NT2/D1 (cell line): ENCODE measurements at regions not wholly inside any gene's neighbourhood (a gene's known extent, or its start where the extent isn't known, plus 50 kb on each side); places are given as distances from the start of the nearest gene placed in this dataset.
"Not testable (repeated sequence)": the region's sequence is repeated elsewhere in the genome, so short reads cannot be mapped to it uniquely, and the experiment has no call there.

Experiments used
- DNase-seq: peaks from one replicate; pipeline ENCODE4 v3.0.0-alpha.2; 2011; ENCODE audit warnings: low read depth, low spot score
- H3K27me3 ChIP-seq: 2 replicates; pipeline ENCODE4 v1.6.0; 2011; ENCODE audit warnings: mild to moderate bottlenecking; ENCODE audit not compliant: insufficient read length, insufficient read depth
- H3K36me3 ChIP-seq: 2 replicates; pipeline ENCODE4 v1.6.1; 2011; ENCODE audit warnings: mild to moderate bottlenecking, low read length, mixed read lengths; ENCODE audit not compliant: insufficient read depth, insufficient read length
- H3K4me1 ChIP-seq: 2 replicates; pipeline ENCODE4 v1.5.1; 2011; ENCODE audit not compliant: insufficient read depth, insufficient read length
- H3K4me3 ChIP-seq: 2 replicates; pipeline ENCODE4 v1.5.1; 2011; ENCODE audit warnings: low read depth; ENCODE audit not compliant: insufficient read length
- H3K9ac ChIP-seq: 2 replicates; pipeline ENCODE4 v1.6.0; 2011; ENCODE audit warnings: low read depth; ENCODE audit not compliant: insufficient read length
- H3K9me3 ChIP-seq: 2 replicates; pipeline ENCODE4 v1.5.1; 2011; ENCODE audit warnings: mild to moderate bottlenecking, low read length; ENCODE audit not compliant: insufficient read depth
- SUZ12 ChIP-seq: IDR thresholded peaks from 2 replicates; pipeline ENCODE4 v1.6.1; 2011; ENCODE audit not compliant: insufficient read length, insufficient read depth; ENCODE audit errors: extremely low read depth
- YY1 ChIP-seq: IDR thresholded peaks from 2 replicates; pipeline ENCODE4 v1.6.1; 2011; ENCODE audit not compliant: insufficient read length, insufficient read depth
- ZNF274 ChIP-seq: IDR thresholded peaks from 2 replicates; pipeline ENCODE4 v1.6.1; 2011; ENCODE audit warnings: mild to moderate bottlenecking, low read depth, low read length

DNA sequence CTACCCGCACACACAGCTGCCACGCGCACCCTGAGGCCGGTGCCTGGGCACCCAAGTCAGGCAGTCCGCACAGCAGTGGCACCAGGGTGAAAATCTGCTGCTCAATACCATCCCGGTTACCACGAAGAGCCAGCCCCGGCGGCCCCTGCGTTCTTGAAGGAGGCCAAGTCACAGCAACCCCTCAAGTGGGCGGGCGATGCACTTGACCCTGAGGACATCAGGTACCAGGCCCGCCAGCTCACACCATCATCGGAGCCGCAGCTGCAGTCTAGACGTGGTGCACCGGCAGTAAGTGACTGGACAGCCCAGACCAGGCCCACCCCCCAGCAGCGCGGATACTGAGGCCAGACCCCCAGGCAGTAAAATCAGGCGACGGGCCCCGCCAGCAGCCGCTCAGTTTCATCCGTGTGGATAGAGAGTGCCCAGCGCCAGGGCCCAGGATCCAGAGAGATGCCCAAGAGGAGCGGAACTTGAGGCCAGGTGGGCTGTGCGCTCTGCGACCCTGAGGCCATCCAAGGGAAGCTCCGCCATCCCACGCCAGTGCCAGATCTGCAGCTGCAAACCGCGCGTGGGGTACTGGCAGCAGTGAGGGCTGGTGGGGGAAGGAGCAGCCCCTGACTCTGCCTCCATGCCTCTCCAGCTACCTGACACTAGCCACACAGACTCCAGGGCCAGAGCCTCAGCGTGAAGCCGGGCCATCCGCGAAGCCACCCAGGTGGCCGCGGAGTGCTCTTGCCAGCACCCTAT is 1214.2 kb downstream of the FOXD4L5 start:
- not testable (repeated sequence) for H3K9ac ChIP-seq, H3K36me3 ChIP-seq, DNase-seq, H3K9me3 ChIP-seq, H3K27me3 ChIP-seq, H3K4me1 ChIP-seq, H3K4me3 ChIP-seq

DNA sequence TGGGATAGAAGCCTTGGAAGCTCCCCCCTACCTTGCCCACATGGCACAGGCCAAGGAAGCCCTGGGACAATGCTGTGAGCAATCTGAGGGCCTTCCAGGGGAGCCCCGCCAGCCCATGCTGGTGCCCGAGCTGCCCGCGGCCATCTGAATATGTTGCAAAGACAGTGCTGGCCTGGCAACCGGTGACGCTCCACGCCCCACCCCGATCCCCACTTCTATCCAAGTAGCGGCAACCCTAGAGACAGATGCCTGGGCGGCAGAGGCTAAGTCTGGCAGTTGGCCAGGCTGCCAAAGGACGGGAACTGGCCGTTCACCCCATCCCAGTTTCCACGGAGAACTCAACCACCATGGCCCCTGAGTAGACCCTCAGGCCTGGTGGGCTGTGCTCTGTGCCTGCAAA is 1214.9 kb downstream of the FOXD4L5 start:
- H3K27me3 ChIP-seq, H3K4me3 ChIP-seq, H3K9ac ChIP-seq, DNase-seq, H3K9me3 ChIP-seq, H3K36me3 ChIP-seq, H3K4me1 ChIP-seq: not testable (repeated sequence)

DNA sequence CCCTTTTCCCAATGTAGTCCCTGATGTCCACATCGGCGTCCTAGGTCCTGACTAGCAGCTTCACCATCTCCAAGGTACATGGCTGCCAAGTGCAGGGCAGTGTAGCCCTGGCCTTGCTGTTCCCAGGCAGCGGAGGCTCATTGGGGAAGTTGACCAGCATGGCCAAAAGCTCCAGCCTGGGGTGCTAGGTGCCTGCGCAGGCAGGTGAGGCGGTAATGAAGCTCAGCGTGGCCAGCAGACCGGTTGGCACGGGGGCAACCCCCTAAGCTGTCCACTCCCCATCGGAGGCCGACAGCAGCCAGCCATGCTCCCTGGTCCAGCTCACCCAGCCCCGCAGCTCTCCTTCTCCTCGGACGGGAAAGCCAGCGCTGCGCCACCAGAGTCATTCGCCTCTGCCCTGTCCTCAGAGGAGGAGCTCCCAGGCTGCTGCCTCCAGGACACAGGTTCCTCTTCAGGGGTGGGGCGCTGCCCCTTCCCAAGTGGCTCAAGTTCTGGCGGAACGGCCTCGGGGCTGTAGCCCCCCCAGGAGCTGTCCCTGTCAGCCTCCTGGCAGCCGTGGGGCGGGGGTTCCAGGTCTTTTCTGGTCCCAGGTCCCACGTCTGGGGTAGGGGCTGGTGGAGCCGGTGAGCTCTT is 1218.2 kb downstream of the FOXD4L5 start:
- TF ChIP-seq YY1 (no peak), ZNF274 (no peak), SUZ12 (no peak)
- Histone ChIP-seq H3K27me3 (no peaks in the 10 kb centered on the region), H3K36me3 (no peaks in the 10 kb centered on the region), H3K4me3 (no peak overlapping the region), H3K4me1 (no peaks in the 10 kb centered on the region), H3K9me3 (no peaks in the 10 kb centered on the region), H3K9ac (no peak overlapping the region)
- DNase-seq = no peak

- Histone ChIP-seq H3K27me3 (no peaks in the 10 kb centered on the region), H3K36me3 (no peaks in the 10 kb centered on the region), H3K9me3 (no peaks in the 10 kb centered on the region), H3K4me3 (no peak overlapping the region), H3K9ac (no peak overlapping the region), H3K4me1 (no peaks in the 10 kb centered on the region)
- DNase-seq = no peak
- TF ChIP-seq YY1 = no peak
- TF ChIP-seq ZNF274 = no peak
- TF ChIP-seq SUZ12 = no peak
Measured at GRCh38 chr9:64061013-64061627, 1223.9 kb downstream of the FOXD4L5 start.

- H3K9ac ChIP-seq, H3K27me3 ChIP-seq, H3K9me3 ChIP-seq, H3K36me3 ChIP-seq, H3K4me3 ChIP-seq, DNase-seq, H3K4me1 ChIP-seq: not testable (repeated sequence)
Measured at GRCh38 chr9:64058070-64058469, 1226.9 kb downstream of the FOXD4L5 start.

- Histone ChIP-seq H3K9me3 (no peaks in the 10 kb centered on the region), H3K4me1 (no peaks in the 10 kb centered on the region), H3K36me3 (no peaks in the 10 kb centered on the region), H3K4me3 (no peak overlapping the region), H3K9ac (no peak overlapping the region), H3K27me3 (no peaks in the 10 kb centered on the region)
- DNase-seq = no peak
- TF ChIP-seq YY1 = no peak
- no peak for TF ChIP-seq SUZ12
- TF ChIP-seq ZNF274 = no peak
Measured at GRCh38 chr9:64057553-64057952, 1227.5 kb downstream of the FOXD4L5 start.

DNA sequence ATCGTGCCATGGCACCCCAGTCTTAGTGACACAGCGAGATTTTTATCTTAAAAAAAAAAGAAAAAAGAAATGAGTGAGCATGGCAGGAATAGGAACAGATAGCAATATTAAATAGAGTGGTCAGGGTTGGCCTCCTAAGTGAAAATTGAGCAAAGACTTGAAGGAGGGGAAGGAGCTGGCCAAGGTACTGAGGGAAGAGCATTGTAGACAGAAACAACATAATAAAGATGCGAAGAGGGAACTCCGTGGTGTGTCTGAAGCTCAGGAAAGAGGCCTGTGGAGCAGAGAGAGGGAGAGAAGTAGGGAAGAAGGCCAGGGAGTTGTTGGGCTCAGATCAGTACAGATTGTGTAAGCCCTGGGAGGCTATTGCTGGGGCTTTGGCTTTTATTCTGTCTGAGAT is 1256.1 kb downstream of the FOXD4L5 start:
- not testable (repeated sequence) for H3K4me1 ChIP-seq, H3K4me3 ChIP-seq, H3K27me3 ChIP-seq, H3K9me3 ChIP-seq, H3K9ac ChIP-seq, DNase-seq
- peaks cover 28% of the 10 kb centered on the region for H3K36me3 ChIP-seq

DNA sequence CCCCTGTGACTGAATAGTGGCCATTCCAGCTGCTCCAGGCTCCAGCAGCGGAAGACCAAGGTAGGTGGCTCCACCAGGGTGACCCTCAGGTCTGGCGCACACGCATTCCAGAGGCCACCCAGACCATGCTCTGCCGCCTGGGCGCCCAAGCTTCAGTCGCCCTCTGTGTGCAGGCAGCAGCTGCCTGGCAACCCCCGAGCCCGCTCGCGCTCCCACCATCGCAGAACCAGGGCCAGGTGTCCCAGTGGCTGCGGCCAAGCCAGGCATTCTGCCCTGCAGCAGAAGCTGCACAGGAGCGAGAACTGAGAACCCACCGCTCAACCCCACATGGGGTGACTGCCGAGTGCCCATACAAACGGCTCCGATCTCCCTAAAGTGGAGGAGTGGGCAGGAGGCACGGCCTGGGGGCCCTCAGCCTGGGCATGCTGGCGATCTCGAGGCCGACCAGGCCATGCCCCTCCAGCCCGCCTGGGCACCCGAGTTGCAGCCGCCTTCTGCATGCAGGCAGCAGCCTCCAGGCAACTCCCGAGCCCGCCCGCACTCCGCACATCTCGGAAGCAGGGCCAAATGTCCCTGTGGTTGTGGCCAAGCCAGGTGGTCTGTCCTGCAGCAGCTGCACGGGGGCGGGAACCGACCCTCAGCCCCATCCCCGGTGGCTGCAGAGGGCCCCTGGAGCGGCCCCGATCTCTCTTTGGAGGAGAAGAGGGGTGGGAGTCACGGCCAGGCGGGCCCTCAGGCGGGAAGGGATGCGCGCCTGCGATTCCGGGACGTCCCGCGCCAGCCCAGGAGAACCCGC is 1264.1 kb downstream of the FOXD4L5 start:
- DNase-seq, H3K4me3 ChIP-seq, H3K9me3 ChIP-seq, H3K4me1 ChIP-seq, H3K36me3 ChIP-seq, H3K9ac ChIP-seq, H3K27me3 ChIP-seq: not testable (repeated sequence)

DNA sequence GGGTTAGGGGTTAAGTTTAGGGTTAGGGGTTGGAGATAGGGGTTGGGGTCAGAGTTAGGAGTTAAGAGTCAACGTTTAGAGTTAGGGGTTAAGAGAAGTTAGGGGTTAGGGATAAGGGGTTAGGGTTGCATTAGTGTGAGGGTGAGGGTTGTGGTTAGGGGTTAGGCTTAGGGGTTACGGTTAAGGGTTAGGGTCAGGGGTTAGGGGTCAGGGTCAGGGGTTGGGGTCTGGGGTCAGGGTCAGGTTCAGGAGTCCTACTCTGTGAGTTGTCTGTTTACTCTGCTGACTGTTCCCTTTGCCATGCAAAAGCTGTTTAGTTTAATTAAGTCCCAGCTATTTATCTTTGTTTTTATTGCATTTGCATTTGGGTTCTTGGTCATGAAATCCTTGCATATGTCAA is 1267.3 kb downstream of the FOXD4L5 start:
- not testable (repeated sequence) for H3K9me3 ChIP-seq, H3K9ac ChIP-seq, H3K36me3 ChIP-seq, H3K27me3 ChIP-seq, DNase-seq, H3K4me3 ChIP-seq, H3K4me1 ChIP-seq

DNA sequence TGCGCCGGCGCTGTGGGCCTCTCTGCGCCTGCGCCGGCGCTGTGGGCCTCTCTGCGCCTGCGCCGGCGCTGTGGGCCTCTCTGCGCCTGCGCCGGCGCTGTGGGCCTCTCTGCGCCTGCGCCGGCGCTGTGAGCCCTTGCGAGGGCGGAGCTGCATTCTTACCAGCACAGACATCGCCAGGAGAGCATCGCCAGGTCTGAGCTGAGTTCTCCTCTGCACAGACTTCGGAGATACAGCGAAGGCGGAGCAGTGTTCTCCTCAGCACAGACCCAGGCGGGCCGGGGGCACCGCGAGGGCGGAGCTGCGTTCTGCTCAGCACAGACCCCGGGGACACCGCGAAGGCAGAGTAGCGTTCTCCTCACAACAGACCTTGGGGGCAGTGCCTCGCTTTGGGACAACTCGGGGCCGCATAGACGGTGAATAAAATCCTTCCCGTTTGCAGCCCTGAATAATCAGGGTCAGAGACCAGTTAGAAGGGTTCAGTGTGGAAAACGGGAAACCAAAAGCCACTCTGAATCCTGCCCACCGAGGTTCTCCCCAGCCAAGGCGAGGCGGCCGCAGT is 1268.1 kb downstream of the FOXD4L5 start:
- H3K27me3 ChIP-seq, H3K9me3 ChIP-seq, H3K4me1 ChIP-seq, H3K36me3 ChIP-seq: not testable (repeated sequence)
- peak overlapping the region; percentile 90 for H3K9ac ChIP-seq
- DNase-seq = peak; percentile 72
- H3K4me3 ChIP-seq = peak overlapping the region; percentile 80
